DMS114 treated with DMSO at 0.1 percent for 48 hours (cell line): ENCODE measurements at regions not wholly inside any gene's neighbourhood (a gene's known extent, or its start where the extent isn't known, plus 50 kb on each side); places are given as distances from the start of the nearest gene placed in this dataset.

ENCODE experiments used
- DNase-seq: peaks from one replicate; lab custom pipeline; 2025; ENCODE audit not compliant: unreplicated experiment; lab: John Stamatoyannopoulos, UW

- no peak for DNase-seq
Measured at GRCh38 chr11:127117231-127117739, 116.7 kb upstream of the KIRREL3 start.

GRCh38 chr11:127115844-127116243 is 115.3 kb upstream of the KIRREL3 start:
- DNase-seq, result no peak

GRCh38 chr11:127114035-127114434 is 113.5 kb upstream of the KIRREL3 start:
- no peak for DNase-seq

GRCh38 chr11:127110542-127110941 is 110.0 kb upstream of the KIRREL3 start:
- DNase-seq, result no peak

- no peak for DNase-seq
Measured at GRCh38 chr11:127109796-127110480, 109.4 kb upstream of the KIRREL3 start.

- DNase-seq, result no peak
Measured at GRCh38 chr11:127108838-127109237, 108.3 kb upstream of the KIRREL3 start.

- no peak for DNase-seq
Measured at GRCh38 chr11:127106938-127107337, 106.4 kb upstream of the KIRREL3 start.

- no peak for DNase-seq
Measured at GRCh38 chr11:127105593-127106541, 105.3 kb upstream of the KIRREL3 start.

- DNase-seq, result no peak
Measured at GRCh38 chr11:127103586-127104388, 103.2 kb upstream of the KIRREL3 start.

GRCh38 chr11:127098684-127099083 is 98.1 kb upstream of the KIRREL3 start:
- no peak for DNase-seq

GRCh38 chr11:127080735-127081134 is 80.2 kb upstream of the KIRREL3 start:
- DNase-seq, result no peak

GRCh38 chr11:127075758-127076157 is 75.2 kb upstream of the KIRREL3 start:
- no peak for DNase-seq

- DNase-seq, result no peak
Measured at GRCh38 chr11:127074151-127074761, 73.7 kb upstream of the KIRREL3 start.

- DNase-seq, result no peak
Measured at GRCh38 chr11:127073621-127074020, 73.1 kb upstream of the KIRREL3 start.

GRCh38 chr11:127071606-127072005 is 71.0 kb upstream of the KIRREL3 start:
- no peak for DNase-seq

- no peak for DNase-seq
Measured at GRCh38 chr11:127070808-127071207, 70.2 kb upstream of the KIRREL3 start.

GRCh38 chr11:127066401-127067090 is 66.0 kb upstream of the KIRREL3 start:
- DNase-seq, result no peak

GRCh38 chr11:127063241-127063640 is 62.7 kb upstream of the KIRREL3 start:
- DNase-seq, result no peak

- DNase-seq, result no peak
Measured at GRCh38 chr11:127061947-127062346, 61.4 kb upstream of the KIRREL3 start.

- no peak for DNase-seq
Measured at GRCh38 chr11:127059750-127060149, 59.2 kb upstream of the KIRREL3 start.
